Activated naive CD4-positive, alpha-beta T cell treated with Interleukin-2 at 50 U/mL for 16 hours (primary cell): ENCODE measurements at regions not wholly inside any gene's neighbourhood (a gene's known extent, or its start where the extent isn't known, plus 50 kb on each side); places are given as distances from the start of the nearest gene placed in this dataset.
"Not testable (repeated sequence)": the region's sequence is repeated elsewhere in the genome, so short reads cannot be mapped to it uniquely, and the experiment has no call there.

Experiments used
- DNase-seq: peaks from one replicate; pipeline ENCODE4 v3.0.0-alpha.2; 2020

DNA sequence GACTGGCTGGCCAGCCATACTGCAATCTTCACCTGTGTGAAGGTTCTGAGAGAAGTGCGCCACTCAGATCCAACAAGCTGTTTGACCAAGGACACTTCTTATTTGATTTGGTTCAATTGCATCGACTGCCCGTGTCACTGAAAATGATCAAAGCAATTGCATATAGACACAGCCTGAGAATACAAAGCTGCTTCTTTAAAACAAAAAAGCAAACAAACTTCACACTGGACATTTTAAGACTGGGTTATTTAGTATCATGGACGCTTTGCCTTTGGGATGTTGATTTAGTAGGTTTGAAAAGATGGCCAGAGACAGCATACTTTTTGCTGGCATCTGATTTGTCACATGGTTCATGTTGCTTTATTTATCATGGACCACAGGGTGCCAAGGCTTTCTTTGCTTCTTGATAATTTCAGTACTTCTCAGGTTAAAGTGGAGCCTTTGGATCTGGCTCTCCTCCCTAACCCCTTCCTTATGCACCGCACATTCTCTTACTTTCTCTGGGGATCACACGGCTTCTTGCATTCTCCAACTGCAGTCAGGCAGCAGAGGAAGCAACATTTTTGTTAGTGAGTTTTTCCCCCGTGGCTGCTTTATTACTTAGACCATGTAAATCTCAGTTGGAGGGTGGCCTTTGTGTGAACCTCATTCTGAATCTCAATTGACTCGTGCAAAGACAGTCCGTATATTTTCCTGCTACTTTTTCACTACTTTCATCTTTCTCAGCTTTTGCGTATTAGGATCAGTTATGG, 151.0 kb downstream of the CD47 start:
- no peak for DNase-seq

DNA sequence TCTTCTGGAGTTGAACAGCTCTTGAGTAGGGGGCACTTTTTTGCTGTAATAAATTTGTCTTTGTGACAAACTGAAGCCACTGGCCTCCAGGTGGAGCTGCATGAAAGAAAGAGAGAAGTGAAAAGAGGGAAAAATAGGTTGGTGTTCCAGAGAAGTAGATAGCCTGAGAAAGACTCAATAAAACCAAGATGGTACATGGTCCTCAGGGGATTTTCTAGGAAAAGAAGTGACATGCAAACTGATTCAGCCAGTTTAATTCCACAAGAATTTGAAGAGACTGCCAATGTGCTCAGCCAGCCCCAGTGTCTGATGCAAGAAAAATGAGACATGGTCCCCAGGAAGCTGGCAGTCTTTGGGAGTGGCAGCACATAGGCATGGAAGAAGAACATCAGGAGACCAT, 152.7 kb downstream of the CD47 start:
- peak; percentile 11 for DNase-seq

DNA sequence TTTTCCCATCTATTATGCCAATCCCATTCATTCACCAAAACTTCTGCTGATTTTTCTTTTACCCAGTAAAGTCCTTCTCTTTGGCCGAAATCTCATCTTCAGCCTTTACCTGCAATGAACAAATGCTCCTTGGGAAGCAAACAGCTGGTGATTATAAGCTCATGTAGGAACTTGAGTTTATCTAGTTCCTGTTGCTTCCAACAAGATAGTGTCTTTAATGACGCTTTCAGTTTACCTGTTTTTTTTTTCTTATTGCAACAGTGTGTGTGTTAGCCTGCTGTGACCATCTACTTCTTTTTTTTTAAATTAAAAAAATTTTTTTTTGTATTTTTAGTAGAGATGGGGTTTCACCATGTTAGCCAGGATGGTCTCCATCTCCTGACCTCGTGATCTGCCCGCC, 156.0 kb downstream of the CD47 start:
- no peak for DNase-seq

GRCh38 chr3:107933450-107933849, 157.4 kb downstream of the CD47 start:
- DNase-seq, result no peak

DNA sequence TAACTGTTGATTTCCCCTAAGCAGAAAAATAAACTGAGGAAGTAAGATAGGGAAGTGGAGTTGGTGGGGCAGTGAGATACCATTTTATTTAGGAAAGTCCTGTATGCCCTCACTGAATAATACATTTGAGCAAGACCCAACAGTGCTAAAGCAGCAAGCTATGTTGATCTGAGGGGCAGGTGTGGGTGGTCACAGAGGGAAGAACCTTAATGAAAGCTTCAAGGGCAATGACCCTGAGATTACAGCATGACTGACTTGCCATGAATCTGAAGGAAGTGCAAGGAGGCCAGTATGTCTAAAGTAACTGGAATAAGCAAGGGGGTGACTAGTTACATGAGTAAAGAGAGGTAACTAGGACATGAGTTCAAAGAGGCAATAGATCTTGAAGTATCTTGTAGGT, 159.5 kb downstream of the CD47 start:
- DNase-seq, result no peak

- no peak for DNase-seq
These were observed 161.7 kb downstream of the CD47 start for GRCh38 chr3:107929088-107929487.

- DNase-seq, result peak; percentile 6
These were observed 162.8 kb downstream of the CD47 start for GRCh38 chr3:107928084-107928445.

DNA sequence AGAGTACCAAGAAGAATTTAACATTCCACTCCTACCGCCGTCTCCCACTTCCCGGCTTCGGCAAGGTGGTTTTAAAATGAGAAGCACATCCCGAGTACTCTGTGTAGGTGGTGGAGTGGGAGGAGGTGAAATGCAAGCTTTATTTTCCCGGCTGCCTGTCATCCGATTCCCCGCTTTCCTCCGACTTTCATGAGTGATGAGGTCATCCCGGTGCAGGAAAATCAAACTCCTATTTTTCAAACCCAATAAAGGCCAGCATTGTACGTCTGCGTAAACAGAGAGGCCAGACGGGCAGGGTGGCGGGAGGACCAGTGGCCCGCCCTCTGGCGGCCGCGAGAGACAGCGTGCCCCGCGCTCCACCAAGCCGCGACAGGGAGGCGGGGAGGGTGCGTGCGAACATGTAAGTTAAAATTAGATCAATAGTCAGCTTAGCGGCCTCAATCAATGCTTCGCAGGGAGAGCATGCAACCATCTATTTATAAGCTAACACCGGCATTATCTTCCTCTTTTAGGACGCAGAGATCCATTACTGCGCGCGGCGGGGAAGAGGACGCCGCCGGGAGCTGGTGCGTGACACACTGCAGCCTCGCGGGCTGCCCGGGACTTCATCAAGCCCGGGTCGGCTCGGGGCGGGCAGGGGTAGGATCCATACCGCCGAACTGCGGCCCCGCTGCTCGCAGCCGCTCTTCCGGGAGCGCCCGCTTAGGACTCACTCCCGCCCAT, 163.3 kb downstream of the CD47 start:
- peak; percentile 74 for DNase-seq

GRCh38 chr3:107925851-107926250, 165.0 kb downstream of the CD47 start:
- DNase-seq, result no peak

- no peak for DNase-seq
These were observed 169.8 kb downstream of the CD47 start for GRCh38 chr3:107921038-107921437.

GRCh38 chr3:107920538-107920937, 170.3 kb downstream of the CD47 start:
- DNase-seq, result no peak

DNA sequence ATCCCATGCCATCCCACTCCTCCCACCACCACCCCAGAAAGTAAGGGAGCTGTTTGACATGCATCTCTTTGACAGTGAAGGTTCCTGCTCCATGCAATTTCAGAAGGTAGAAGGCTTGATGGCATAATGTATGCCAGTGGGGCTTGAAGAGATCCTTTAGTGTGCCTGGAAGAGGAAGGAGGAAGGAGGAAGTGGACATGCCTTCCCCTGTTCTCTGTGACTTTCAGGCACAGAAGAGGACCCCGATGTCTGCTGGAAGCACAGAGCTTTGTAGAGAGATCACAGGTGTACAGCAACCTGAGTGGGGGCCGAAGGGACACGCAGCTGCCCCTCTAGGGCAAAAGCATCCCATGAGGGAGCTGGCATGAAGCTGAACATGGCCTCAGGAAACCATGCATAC, 171.6 kb downstream of the CD47 start:
- no peak for DNase-seq

DNA sequence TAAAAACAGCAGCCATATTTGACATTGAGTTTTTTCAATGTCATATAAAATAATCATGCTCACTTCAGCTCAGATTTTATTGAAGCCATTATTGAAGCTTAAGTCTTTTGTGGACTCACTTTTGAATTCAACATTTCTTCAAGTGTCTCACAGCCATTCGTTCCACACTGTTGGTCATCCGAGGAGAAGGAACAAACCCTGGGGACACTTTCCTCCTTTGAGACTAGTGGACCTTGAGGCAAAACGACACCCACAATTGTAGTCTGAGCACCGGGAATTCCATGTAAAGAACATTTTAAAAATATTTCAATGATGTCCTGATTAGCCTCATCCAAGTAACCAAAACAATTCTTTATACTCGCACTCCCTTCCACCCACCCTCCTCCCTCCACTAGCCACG, 174.7 kb downstream of the CD47 start:
- DNase-seq, result no peak

GRCh38 chr3:107915706-107916105, 175.1 kb downstream of the CD47 start:
- DNase-seq, result no peak

- DNase-seq, result no peak
These were observed 177.1 kb downstream of the CD47 start for GRCh38 chr3:107913701-107914100.

DNA sequence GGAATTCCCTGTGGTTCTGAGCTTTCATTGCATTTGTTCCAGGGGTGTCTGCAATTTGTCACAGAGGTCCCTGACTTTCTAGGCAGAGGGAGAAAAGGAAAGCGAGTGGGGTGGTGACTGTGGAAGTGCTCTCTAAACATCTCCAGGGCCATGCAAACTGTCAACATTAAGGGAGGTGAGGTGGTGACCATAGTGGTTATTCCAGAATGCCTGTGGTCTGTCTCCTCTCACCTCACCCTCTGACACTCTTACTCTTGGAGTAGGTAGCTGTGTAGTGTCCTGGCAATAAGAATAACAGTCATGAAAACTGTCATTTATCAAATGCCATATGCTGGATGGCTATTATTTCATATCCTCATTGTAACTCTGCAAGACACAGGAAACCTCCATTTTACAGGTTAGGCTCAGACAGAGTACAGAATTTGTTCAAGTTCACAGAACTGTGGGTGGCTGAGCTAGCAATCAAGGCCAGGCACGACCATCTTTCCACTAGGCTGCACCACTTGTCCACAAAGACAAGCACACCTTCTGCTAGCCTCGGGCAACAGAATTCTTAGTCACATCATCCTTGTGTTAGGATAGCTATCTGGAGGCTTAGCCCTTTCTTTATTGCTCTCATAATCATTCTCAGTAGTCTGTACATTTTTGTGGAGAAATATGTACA, 179.4 kb downstream of the CD47 start:
- no peak for DNase-seq

GRCh38 chr3:107910713-107911259, 180.0 kb downstream of the CD47 start:
- DNase-seq, result peak; percentile 8

GRCh38 chr3:107909583-107909982, 181.2 kb downstream of the CD47 start:
- not testable (repeated sequence) for DNase-seq

- no peak for DNase-seq
These were observed 182.8 kb downstream of the CD47 start for GRCh38 chr3:107907996-107908395.

- no peak for DNase-seq
These were observed 186.2 kb downstream of the CD47 start for GRCh38 chr3:107904536-107905066.

DNA sequence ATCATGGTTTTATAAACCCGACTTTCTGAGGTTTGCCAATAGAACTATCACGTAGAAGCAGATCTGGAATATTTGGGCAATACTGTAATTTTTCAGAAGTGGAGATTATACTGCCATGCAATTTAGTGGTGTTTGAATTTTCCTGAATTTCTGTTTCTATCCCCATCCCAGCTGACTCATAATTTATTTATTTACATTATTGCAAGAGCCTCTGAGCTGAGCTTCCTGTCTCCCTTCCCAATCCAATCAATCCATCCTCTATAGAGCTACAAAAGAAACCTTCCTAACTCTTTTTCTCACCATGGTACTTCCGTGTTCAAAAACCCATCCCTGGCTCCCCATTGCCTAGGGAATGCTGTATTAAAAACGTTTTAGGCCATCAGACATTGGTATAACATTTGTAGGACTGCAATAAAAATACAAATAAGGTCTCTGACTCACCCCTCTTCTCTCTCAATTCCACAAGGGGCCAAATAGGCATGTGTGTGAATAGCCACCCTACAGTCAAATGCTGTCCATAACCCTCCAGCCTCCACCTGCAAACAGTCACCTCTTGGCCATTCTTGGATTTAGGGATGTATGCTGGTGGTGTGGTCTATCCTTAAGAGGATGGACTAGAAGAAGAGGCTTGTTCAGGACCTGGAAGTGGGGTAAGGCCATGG, 190.7 kb downstream of the CD47 start:
- DNase-seq, result no peak

GRCh38 chr3:107897471-107898061, 193.3 kb downstream of the CD47 start:
- no peak for DNase-seq

- DNase-seq, result no peak
These were observed 195.8 kb downstream of the CD47 start for GRCh38 chr3:107894998-107895397.
